HUES6 (cell line): ENCODE measurements at regions not wholly inside any gene's neighbourhood (a gene's known extent, or its start where the extent isn't known, plus 50 kb on each side); places are given as distances from the start of the nearest gene placed in this dataset.

Experiments
- H3K27ac ChIP-seq: 2 replicates; pipeline ENCODE4 v1.7.0; 2013; ENCODE audit warnings: low read depth, mild to moderate bottlenecking, low read length, inconsistent platforms
- H3K27me3 ChIP-seq: 2 replicates; pipeline ENCODE4 v1.6.1; 2013; ENCODE audit warnings: low read length; ENCODE audit not compliant: control insufficient read depth, insufficient read depth
- H3K36me3 ChIP-seq: 2 replicates; pipeline ENCODE4 v1.6.1; 2013; ENCODE audit warnings: low read length; ENCODE audit not compliant: control insufficient read depth, insufficient read depth
- H3K4me1 ChIP-seq: 2 replicates; pipeline ENCODE4 v1.6.1; 2013; ENCODE audit warnings: low read length; ENCODE audit not compliant: control insufficient read depth, insufficient read depth
- H3K4me3 ChIP-seq: 2 replicates; pipeline ENCODE4 v1.5.1; 2013; ENCODE audit warnings: low read depth, low read length
- H3K9ac ChIP-seq: one replicate; pipeline ENCODE4 v1.6.1; 2013; ENCODE audit warnings: mild to moderate bottlenecking, low read length
- H3K9me3 ChIP-seq: 2 replicates; pipeline ENCODE4 v1.6.1; 2013; ENCODE audit warnings: low read depth, low read length; ENCODE audit not compliant: control insufficient read depth, insufficient read depth

GRCh38 chr22:22072169-22072836 is 89.7 kb upstream of the TOP3B start:
- H3K4me1 ChIP-seq, result no peaks in the 10 kb centered on the region
- no peak overlapping the region for H3K27ac ChIP-seq
- H3K4me3 ChIP-seq, result no peak overlapping the region
- peaks cover 99% of the 10 kb centered on the region for H3K27me3 ChIP-seq
- no peak overlapping the region for H3K9ac ChIP-seq
- H3K36me3 ChIP-seq, result no peaks in the 10 kb centered on the region
- H3K9me3 ChIP-seq, result no peaks in the 10 kb centered on the region

DNA sequence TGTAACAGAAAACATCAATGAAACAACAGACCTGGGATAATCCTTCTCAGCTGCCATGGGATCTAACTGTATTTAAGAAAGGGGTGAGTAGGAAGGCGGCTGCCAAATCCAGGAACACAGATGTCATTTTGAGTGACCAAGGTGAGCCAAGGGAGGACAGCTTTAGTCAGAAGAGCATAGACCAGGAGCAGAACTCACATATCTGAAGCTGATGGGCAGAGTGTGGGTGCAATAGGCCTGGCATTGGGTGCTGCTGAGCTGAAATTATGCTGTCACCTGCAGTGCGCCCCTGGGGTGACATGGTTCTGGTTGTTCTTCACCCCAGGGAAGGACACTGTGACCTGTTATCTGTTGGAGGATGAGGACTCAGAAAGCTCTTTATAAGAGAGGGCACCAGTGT is 88.9 kb upstream of the TOP3B start:
- H3K27me3 ChIP-seq, result peaks cover 99% of the 10 kb centered on the region

DNA sequence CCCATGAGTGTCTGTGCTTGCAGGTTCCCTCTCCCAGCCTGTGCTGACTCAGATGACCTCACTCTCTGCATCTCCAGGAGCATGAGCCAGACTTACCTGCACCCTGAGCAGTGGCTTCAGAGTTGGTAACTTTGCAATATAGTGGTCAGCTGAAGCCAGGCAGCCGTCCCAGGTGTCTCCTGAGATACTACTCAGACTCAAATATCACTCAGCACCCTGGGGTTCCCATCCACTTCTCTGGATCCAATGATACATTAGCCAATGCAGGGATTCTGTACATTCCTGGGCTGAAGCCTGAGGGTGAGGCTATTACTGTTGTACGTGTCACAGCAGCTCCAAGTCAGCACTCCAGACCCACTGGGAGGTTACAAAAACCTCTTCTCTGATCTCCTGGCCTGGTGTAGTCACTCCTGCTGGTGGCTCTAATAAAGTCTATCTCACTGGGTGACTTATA is 87.8 kb upstream of the TOP3B start:
- no peaks in the 10 kb centered on the region for H3K9me3 ChIP-seq
- no peaks in the 10 kb centered on the region for H3K36me3 ChIP-seq
- H3K4me1 ChIP-seq, result no peaks in the 10 kb centered on the region
- H3K4me3 ChIP-seq, result no peak overlapping the region
- peaks cover 99% of the 10 kb centered on the region for H3K27me3 ChIP-seq
- H3K27ac ChIP-seq, result no peak overlapping the region
- H3K9ac ChIP-seq, result no peak overlapping the region

More for the DNA sequence above, 88.9 kb upstream of the TOP3B start:
- no peaks in the 10 kb centered on the region for H3K36me3 ChIP-seq
- H3K4me3 ChIP-seq, result no peak overlapping the region
- H3K27ac ChIP-seq, result no peak overlapping the region
- no peaks in the 10 kb centered on the region for H3K9me3 ChIP-seq
- H3K9ac ChIP-seq, result no peak overlapping the region
- H3K4me1 ChIP-seq, result no peaks in the 10 kb centered on the region

DNA sequence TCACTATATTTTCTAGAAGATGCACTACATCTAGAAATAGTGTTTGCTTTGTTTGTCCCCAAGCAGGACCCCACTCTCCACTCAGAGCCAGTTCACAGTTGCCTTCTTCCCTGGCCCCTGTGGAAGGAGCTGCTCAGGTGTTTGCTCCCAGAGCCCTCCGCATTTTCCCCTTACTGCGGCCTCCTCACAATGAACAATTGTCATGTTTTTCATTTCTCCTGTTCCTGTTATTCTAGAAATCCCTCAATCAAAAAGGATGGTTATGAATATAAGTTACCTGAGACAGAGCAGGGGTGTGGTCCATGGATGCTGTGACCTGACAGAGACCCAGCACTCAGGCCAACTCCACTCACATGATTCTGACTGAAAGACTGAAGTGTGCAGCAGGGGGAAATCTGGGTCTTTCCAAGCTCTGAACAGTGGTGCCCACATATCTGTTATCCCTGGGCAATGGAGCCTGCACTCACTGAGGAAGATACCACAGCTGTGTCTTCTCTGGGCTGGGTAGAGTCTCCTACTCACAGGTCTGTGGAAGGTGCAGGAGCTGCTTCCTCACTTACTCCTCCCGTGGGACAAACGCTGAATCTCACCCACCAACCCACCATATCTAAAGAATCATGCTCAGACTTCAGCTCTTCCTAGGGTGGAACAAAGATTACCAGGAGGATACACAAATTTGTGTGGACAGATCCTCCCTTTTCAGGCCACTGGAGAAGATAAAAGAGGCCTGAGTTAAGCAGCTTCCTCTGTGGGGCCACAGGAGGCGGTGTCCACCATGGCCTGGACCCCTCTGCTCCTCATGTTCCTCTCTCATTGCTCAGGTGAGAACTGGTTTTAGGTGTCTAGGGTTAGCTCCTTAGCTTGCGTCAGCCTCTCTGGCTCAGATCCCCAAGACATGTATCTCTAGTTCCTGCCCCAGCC is 87.1 kb upstream of the TOP3B start:
- no peaks in the 10 kb centered on the region for H3K36me3 ChIP-seq
- no peaks in the 10 kb centered on the region for H3K4me1 ChIP-seq
- no peak overlapping the region for H3K4me3 ChIP-seq
- peaks cover 99% of the 10 kb centered on the region for H3K27me3 ChIP-seq
- H3K9me3 ChIP-seq, result no peaks in the 10 kb centered on the region
- H3K27ac ChIP-seq, result no peak overlapping the region
- H3K9ac ChIP-seq, result no peak overlapping the region

DNA sequence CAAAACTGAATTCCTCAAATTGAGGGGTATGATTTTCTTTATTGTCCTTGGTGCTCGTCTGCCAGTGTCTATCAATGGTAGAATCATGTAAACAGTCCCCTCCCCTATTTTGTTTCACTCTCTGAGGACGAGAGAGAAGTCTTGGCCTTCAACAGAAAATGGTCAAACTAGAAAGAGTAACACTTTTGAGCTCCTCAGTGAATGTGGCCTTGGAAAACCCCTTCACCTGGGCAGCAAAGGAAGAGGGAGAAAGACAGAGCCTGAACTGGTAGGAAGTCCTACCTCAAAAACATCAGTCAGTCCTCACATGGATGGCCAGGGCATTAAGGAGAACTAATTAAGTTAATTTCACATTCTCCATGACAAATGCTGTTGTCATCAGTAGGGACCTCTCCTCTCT is 86.1 kb upstream of the TOP3B start:
- no peaks in the 10 kb centered on the region for H3K36me3 ChIP-seq
- H3K9me3 ChIP-seq, result no peaks in the 10 kb centered on the region
- no peaks in the 10 kb centered on the region for H3K4me1 ChIP-seq
- no peak overlapping the region for H3K4me3 ChIP-seq
- H3K27me3 ChIP-seq, result peaks cover 97% of the 10 kb centered on the region
- H3K27ac ChIP-seq, result no peak overlapping the region
- no peak overlapping the region for H3K9ac ChIP-seq

DNA sequence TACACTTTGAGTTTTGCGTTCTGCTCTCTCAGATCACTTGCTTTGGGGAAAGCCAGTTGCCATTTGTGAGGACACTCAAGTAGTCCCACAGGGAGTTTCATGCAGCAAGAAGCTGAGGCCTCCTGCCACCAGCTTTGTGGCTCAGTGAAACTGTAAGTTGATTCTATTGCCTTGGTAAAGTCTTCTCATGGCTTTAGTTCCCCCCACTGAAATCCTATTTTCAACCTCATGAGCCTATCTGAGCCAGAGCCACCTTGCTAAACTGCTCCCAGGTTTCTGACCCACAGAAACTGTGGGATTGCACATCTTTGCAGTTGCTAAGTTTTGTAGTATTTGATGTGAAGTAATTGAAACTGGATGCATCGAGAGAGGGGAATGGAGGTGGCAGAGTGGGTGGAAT is 85.4 kb upstream of the TOP3B start:
- Histone ChIP-seq H3K4me3 (no peak overlapping the region), H3K27me3 (peaks cover 96% of the 10 kb centered on the region), H3K36me3 (no peaks in the 10 kb centered on the region), H3K4me1 (no peaks in the 10 kb centered on the region), H3K27ac (no peak overlapping the region), H3K9ac (no peak overlapping the region), H3K9me3 (no peaks in the 10 kb centered on the region)

DNA sequence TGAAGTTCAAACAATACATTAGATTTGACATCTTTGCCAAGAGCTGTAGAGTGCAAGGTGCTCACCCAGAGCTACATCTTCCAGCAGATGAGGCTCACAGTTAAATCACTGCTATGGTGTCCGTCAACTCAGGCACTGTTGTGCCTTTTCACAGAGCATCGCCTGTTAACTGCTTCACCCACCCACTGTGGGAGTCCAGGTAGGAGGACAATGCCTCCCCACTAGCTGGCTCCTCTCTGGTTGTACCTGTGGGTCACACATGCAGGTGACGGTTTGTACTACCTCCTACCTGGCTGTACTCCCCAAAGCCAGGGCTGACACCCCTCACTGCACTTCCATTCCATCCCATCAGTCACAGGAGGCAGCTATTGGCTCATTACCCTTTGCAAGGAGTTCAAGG is 84.6 kb upstream of the TOP3B start:
- Histone ChIP-seq H3K4me1 (no peaks in the 10 kb centered on the region), H3K4me3 (no peak overlapping the region), H3K27me3 (peaks cover 95% of the 10 kb centered on the region), H3K9me3 (no peaks in the 10 kb centered on the region), H3K36me3 (no peaks in the 10 kb centered on the region), H3K9ac (no peak overlapping the region), H3K27ac (no peak overlapping the region)

DNA sequence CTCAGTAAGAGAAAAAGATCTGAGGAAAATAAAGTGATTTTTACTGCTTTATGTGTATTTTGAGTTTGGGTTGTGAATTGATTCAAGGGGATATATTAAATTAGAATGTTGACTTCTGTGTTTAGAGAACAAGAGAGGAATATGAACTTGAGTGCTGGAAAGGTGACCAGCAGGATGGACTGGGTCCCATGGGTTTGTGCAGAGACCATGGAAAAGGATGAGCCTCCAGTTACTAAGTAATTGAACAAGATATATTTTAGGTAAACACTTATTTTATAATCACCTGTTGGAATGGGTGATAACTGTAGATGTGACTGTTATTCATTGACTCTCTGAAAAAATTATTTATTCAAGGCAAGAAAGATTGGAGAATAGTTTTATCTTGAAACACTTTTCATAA is 82.0 kb upstream of the TOP3B start:
- H3K27ac ChIP-seq, result no peak overlapping the region
- peaks cover 94% of the 10 kb centered on the region for H3K27me3 ChIP-seq
- no peaks in the 10 kb centered on the region for H3K36me3 ChIP-seq
- no peaks in the 10 kb centered on the region for H3K4me1 ChIP-seq
- no peak overlapping the region for H3K4me3 ChIP-seq
- H3K9ac ChIP-seq, result no peak overlapping the region
- no peaks in the 10 kb centered on the region for H3K9me3 ChIP-seq

DNA sequence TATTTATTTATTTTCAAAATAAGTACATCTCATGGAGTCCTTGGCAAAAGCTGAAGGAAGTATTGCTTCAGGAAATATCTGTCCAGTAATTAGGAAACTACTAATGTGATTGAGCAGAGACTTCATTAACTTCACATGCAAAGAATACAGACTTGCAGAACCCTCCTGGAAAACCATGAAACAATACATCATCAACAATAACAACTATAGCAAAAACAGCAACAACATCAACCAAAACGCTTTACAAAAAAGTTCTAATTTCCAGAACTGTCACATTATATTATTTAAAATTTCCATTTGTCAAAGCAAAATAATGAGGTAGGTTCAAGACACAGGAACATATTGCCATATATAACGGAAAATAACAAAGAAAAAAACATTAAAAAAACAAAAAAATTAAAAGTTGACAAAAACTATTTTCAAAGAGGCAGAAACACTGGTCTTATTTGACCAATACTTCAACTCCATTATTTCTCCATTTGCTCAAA is 79.8 kb upstream of the TOP3B start:
- no peak overlapping the region for H3K4me3 ChIP-seq
- peaks cover 94% of the 10 kb centered on the region for H3K27me3 ChIP-seq

GRCh38 chr22:22061085-22062077 is 78.8 kb upstream of the TOP3B start:
- peaks cover 94% of the 10 kb centered on the region for H3K27me3 ChIP-seq
- no peak overlapping the region for H3K9ac ChIP-seq

More for the DNA sequence above, 79.8 kb upstream of the TOP3B start:
- no peak overlapping the region for H3K27ac ChIP-seq
- no peak overlapping the region for H3K9ac ChIP-seq
- peaks cover 8% of the 10 kb centered on the region for H3K4me1 ChIP-seq
- H3K36me3 ChIP-seq, result no peaks in the 10 kb centered on the region
- no peaks in the 10 kb centered on the region for H3K9me3 ChIP-seq

More at GRCh38 chr22:22061085-22062077, 78.8 kb upstream of the TOP3B start:
- Histone ChIP-seq H3K4me3 (no peak overlapping the region), H3K4me1 (peaks cover 15% of the 10 kb centered on the region), H3K27ac (no peak overlapping the region), H3K9me3 (no peaks in the 10 kb centered on the region), H3K36me3 (no peaks in the 10 kb centered on the region)
